ENCODE measurements at regions not wholly inside any gene's neighbourhood (a gene's known extent, or its start where the extent isn't known, plus 50 kb on each side); places are given as distances from the start of the nearest gene placed in this dataset.
"Not testable (repeated sequence)": the region's sequence is repeated elsewhere in the genome, so short reads cannot be mapped to it uniquely, and the experiment has no call there.

DNA sequence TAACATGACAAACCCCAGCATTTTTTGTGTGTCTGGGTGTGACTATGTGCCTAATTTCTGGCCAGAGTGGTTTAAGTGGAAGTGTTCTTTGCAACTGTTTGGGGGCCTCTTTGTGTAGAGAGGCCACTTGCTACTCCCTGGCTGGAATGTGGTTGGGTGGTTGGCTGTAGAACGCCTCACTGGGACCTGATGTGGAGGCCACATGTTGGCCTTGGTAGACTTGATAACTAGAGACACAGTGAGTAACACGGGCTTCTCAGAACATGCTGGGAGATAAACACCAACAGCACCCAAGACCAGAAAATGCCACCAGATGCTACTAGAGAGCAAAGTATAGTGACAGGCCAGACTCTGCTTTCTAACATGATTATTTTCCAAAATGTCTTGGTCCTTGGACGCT lies 111.2 kb upstream of the ZFP64 start:
- no peak overlapping the region for H3K9ac ChIP-seq (ENCODE audit: low read length)
- no peaks in the 10 kb centered on the region for H3K4me1 ChIP-seq (ENCODE audit: insufficient read depth, low read length)
- no peaks in the 10 kb centered on the region for H3K36me3 ChIP-seq (ENCODE audit: insufficient read depth, low read length)
- H3K9me3 ChIP-seq (ENCODE audit: low read length) = no peaks in the 10 kb centered on the region
- no peaks in the 10 kb centered on the region for H3K27me3 ChIP-seq (ENCODE audit: control insufficient read depth in 1 of 2, insufficient read depth in 2 of 2, low read length in 2 of 2)
- no peak overlapping the region for H3K27ac ChIP-seq (ENCODE audit: low read depth, low read length)
- no peak overlapping the region for H3K4me3 ChIP-seq (ENCODE audit: low read depth in 1 of 2, low read length in 2 of 2)

DNA sequence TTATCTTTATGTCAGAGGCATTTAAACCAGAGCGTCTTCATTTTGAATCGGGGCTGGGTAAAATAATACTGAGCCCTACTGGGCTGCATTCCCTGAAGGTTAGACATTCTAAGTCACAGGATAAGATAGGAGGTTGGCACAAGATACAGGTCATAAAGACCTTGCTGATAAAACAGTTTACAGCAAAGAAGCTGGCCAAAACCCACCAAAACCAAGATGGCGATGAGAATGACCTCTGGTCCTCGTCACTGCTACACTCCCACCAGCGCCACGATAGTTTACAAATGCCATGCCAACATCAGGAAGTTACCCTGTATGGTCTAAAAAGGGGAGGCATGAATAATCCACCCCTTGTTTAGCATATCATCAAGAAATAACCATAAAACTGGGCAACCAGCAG lies 110.5 kb upstream of the ZFP64 start:
- not testable (repeated sequence) for H3K36me3 ChIP-seq (ENCODE audit: insufficient read depth, low read length); H3K27me3 ChIP-seq (ENCODE audit: control insufficient read depth in 1 of 2, insufficient read depth in 2 of 2, low read length in 2 of 2); H3K4me1 ChIP-seq (ENCODE audit: insufficient read depth, low read length); H3K4me3 ChIP-seq (ENCODE audit: low read depth in 1 of 2, low read length in 2 of 2); H3K27ac ChIP-seq (ENCODE audit: low read depth, low read length); H3K9me3 ChIP-seq (ENCODE audit: low read length); H3K9ac ChIP-seq (ENCODE audit: low read length)

DNA sequence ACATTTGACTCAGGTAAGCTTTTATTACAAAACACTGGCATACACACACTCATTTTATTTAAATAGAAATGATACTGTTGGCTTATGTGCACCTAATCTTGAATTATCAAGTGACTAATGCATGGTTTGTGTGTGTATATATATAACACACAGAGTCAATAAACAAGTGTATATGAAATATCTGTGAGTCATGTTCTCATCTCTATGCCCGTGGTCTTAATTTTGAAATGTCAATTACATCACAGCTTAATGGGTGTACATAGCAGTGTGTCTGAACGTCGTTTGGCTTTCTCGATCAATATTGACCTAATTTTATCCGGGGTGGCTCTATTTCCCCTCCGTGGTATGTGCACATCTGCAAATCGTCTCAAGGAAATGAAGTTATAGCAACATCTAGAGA lies 104.0 kb upstream of the ZFP64 start:
- H3K9ac ChIP-seq (ENCODE audit: low read length) = no peak overlapping the region
- H3K27me3 ChIP-seq (ENCODE audit: control insufficient read depth in 1 of 2, insufficient read depth in 2 of 2, low read length in 2 of 2) = no peaks in the 10 kb centered on the region
- H3K9me3 ChIP-seq (ENCODE audit: low read length) = no peaks in the 10 kb centered on the region
- H3K4me3 ChIP-seq (ENCODE audit: low read depth in 1 of 2, low read length in 2 of 2) = no peak overlapping the region
- H3K27ac ChIP-seq (ENCODE audit: low read depth, low read length) = no peak overlapping the region
- H3K4me1 ChIP-seq (ENCODE audit: insufficient read depth, low read length) = no peaks in the 10 kb centered on the region
- no peaks in the 10 kb centered on the region for H3K36me3 ChIP-seq (ENCODE audit: insufficient read depth, low read length)

DNA sequence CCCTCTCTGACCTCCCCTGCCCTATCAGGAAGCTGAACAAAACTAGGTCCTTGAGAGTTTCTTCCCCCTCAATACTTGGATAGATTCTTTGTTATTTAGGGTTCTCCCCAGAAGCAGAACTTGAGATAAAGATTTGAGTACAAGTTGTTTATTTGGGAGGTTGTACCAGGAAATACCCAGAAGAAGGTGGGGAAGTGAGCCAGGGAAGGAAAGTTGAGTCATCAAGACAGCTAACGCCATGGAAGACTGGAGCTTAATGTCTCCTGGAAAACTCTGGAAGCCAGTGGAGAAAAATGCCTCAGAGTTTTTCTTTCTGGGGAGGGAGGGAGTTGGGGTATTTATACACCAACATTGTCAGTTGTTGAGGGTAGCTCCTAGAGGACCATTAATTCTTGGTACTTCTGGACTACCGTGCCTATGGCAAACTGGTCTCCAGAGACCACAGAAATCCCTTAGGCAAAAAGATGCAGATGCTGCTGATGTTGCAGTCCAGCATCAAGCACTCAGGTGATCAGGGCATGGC lies 102.6 kb upstream of the ZFP64 start:
- Histone ChIP-seq H3K27ac (ENCODE audit: low read depth, low read length) (no peak overlapping the region), H3K36me3 (ENCODE audit: insufficient read depth, low read length) (no peaks in the 10 kb centered on the region), H3K9me3 (ENCODE audit: low read length) (no peaks in the 10 kb centered on the region)

DNA sequence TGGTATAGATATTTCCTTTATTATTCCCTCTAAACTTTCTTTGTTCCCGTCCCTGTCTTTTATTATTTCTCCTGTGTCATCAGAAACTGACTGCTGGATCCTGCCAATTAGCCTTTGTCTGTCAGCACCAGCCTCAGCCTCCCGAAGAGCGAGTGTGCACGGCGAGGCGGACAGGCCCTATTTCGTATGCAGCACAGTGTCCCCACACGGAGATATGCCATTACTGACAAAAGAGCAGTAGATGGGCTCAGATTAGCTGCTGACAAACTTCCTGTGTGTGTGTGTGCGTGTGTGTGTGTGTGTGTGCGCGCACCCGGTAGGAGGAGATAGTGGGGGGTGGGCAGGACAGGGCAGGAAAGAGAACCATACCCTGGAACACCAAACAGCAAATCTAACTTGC lies 99.5 kb upstream of the ZFP64 start:
- Histone ChIP-seq H3K4me1 (ENCODE audit: insufficient read depth, low read length) (no peaks in the 10 kb centered on the region), H3K27ac (ENCODE audit: low read depth, low read length) (no peak overlapping the region), H3K27me3 (ENCODE audit: control insufficient read depth in 1 of 2, insufficient read depth in 2 of 2, low read length in 2 of 2) (no peaks in the 10 kb centered on the region), H3K9ac (ENCODE audit: low read length) (no peak overlapping the region), H3K4me3 (ENCODE audit: low read depth in 1 of 2, low read length in 2 of 2) (no peak overlapping the region), H3K9me3 (ENCODE audit: low read length) (no peaks in the 10 kb centered on the region), H3K36me3 (ENCODE audit: insufficient read depth, low read length) (no peaks in the 10 kb centered on the region)

More for the DNA sequence above, 102.6 kb upstream of the ZFP64 start:
- H3K4me1 ChIP-seq (ENCODE audit: insufficient read depth, low read length) = no peaks in the 10 kb centered on the region
- no peak overlapping the region for H3K9ac ChIP-seq (ENCODE audit: low read length)
- no peak overlapping the region for H3K4me3 ChIP-seq (ENCODE audit: low read depth in 1 of 2, low read length in 2 of 2)
- H3K27me3 ChIP-seq (ENCODE audit: control insufficient read depth in 1 of 2, insufficient read depth in 2 of 2, low read length in 2 of 2) = no peaks in the 10 kb centered on the region

DNA sequence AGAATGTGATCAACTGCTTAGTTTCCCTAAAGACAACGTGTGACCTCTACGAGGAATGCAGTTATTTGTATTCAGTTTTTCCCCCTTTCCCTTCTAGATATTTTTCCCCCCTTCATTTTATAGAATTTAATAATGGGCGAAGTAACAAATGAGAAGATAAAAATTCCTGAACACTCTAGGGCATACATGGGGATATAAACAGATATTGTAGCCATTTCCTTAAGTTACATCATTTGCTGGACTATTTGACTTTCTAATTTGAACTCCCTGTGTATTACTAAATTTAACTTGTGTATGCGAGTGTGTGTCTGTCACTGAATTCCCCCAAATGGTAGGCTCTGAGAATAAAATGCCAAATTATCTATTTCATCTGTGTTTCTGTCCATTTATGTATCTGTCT lies 99.0 kb upstream of the ZFP64 start:
- no peak overlapping the region for H3K27ac ChIP-seq (ENCODE audit: low read depth, low read length)
- no peaks in the 10 kb centered on the region for H3K36me3 ChIP-seq (ENCODE audit: insufficient read depth, low read length)
- H3K9ac ChIP-seq (ENCODE audit: low read length) = no peak overlapping the region
- no peaks in the 10 kb centered on the region for H3K27me3 ChIP-seq (ENCODE audit: control insufficient read depth in 1 of 2, insufficient read depth in 2 of 2, low read length in 2 of 2)
- H3K4me3 ChIP-seq (ENCODE audit: low read depth in 1 of 2, low read length in 2 of 2) = no peak overlapping the region
- H3K4me1 ChIP-seq (ENCODE audit: insufficient read depth, low read length) = no peaks in the 10 kb centered on the region
- no peaks in the 10 kb centered on the region for H3K9me3 ChIP-seq (ENCODE audit: low read length)

DNA sequence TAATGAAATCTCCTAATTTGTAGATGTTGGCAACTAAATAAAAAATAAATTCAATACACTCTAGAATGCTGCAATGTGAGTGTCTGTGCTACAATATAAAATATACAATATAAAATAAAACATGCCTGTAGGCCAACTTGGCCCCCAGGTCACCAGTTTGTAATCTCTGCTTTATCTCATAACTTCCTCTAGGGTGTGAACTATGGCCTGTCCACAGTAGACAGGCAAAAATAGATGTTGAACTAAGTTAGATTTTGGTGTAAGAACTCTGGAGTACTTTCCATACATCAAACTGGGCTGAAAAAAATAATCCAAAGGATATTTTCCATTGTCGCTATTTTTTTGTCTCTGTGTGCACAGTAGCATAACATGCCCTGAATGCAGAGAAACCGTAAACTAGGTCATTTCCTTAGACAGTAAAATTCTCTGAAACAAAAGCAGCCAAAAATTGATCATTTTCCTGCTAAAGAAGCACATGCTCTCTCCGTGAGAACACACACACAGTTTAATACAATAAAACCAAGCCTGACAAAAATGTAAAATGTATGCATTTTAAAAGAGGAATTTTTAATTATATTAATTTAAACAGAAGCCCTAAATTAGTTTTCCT lies 98.5 kb upstream of the ZFP64 start:
- H3K27ac ChIP-seq (ENCODE audit: low read depth, low read length) = no peak overlapping the region
- H3K9me3 ChIP-seq (ENCODE audit: low read length) = no peaks in the 10 kb centered on the region
- no peaks in the 10 kb centered on the region for H3K27me3 ChIP-seq (ENCODE audit: control insufficient read depth in 1 of 2, insufficient read depth in 2 of 2, low read length in 2 of 2)
- no peaks in the 10 kb centered on the region for H3K4me1 ChIP-seq (ENCODE audit: insufficient read depth, low read length)
- H3K36me3 ChIP-seq (ENCODE audit: insufficient read depth, low read length) = no peaks in the 10 kb centered on the region
- H3K9ac ChIP-seq (ENCODE audit: low read length) = no peak overlapping the region
- H3K4me3 ChIP-seq (ENCODE audit: low read depth in 1 of 2, low read length in 2 of 2) = no peak overlapping the region

DNA sequence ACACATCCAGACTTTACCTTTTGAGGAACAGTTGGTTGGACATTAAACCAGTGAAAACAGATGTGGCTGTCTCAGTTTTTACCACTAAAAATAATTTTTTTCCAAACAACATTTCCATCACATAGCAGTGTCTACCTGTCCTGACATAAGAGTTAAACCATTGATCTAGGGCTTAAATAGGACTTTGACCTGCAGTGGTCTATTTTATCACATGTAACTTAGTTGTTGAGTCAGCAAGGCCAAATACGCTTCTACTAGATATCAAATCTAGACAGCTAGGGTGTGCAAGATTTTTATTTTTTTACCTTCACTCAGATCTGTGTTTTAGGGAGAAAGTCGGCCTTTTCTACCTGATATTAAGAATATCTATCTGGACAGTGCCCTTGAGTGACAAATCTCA lies 88.8 kb upstream of the ZFP64 start:
- no peaks in the 10 kb centered on the region for H3K4me1 ChIP-seq (ENCODE audit: insufficient read depth, low read length)
- H3K9me3 ChIP-seq (ENCODE audit: low read length) = no peaks in the 10 kb centered on the region
- H3K36me3 ChIP-seq (ENCODE audit: insufficient read depth, low read length) = no peaks in the 10 kb centered on the region
- no peak overlapping the region for H3K27ac ChIP-seq (ENCODE audit: low read depth, low read length)
- H3K9ac ChIP-seq (ENCODE audit: low read length) = no peak overlapping the region
- no peaks in the 10 kb centered on the region for H3K27me3 ChIP-seq (ENCODE audit: control insufficient read depth in 1 of 2, insufficient read depth in 2 of 2, low read length in 2 of 2)
- H3K4me3 ChIP-seq (ENCODE audit: low read depth in 1 of 2, low read length in 2 of 2) = no peak overlapping the region

DNA sequence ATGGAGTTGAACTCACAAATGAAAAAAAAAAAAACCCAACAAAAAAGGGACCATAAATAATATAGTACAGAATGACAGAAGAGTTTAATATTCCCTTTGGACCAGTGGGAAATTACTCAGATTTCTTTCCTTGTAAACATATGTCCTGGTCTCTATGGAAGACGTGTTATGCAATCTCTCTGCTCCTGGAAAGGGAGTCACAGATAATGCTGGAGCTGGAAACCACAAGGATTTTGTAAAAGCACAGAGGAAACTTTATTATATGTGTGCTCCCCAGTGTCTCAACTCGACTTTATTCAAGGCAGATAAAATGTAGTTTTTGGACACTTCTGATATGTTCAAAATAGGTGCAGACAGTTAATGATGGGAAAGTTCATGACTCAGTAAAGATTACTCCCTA lies 88.1 kb upstream of the ZFP64 start:
- Histone ChIP-seq H3K9me3 (ENCODE audit: low read length) (no peaks in the 10 kb centered on the region), H3K4me3 (ENCODE audit: low read depth in 1 of 2, low read length in 2 of 2) (no peak overlapping the region), H3K4me1 (ENCODE audit: insufficient read depth, low read length) (no peaks in the 10 kb centered on the region), H3K36me3 (ENCODE audit: insufficient read depth, low read length) (no peaks in the 10 kb centered on the region), H3K27me3 (ENCODE audit: control insufficient read depth in 1 of 2, insufficient read depth in 2 of 2, low read length in 2 of 2) (no peaks in the 10 kb centered on the region), H3K27ac (ENCODE audit: low read depth, low read length) (no peak overlapping the region), H3K9ac (ENCODE audit: low read length) (no peak overlapping the region)

DNA sequence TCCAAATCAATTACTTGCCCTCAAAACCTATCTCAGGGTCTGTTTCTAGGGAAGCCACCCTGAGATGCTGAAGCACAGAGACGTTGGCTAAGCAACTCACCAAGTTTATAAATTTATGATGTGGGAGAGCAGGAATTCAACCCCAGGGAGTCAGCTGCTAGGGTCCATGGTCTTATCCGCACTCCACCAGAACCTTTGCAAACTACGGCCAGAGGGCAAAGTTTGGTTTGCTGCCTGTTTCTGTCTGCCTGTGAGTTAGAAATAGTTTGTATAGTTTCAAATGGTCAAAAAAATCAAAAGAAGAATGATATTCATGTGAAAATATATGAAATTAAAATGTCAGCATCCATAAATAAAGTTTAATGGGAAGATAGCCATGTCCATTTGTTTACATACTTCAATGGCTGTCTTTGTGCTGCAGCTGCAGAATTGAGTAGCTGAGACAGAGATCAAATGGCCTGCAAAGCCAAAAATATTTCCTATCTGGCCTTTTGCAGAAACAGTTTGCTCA lies 83.7 kb upstream of the ZFP64 start:
- H3K4me3 ChIP-seq (ENCODE audit: low read depth in 1 of 2, low read length in 2 of 2) = no peak overlapping the region
- H3K27me3 ChIP-seq (ENCODE audit: control insufficient read depth in 1 of 2, insufficient read depth in 2 of 2, low read length in 2 of 2) = no peaks in the 10 kb centered on the region
- no peaks in the 10 kb centered on the region for H3K9me3 ChIP-seq (ENCODE audit: low read length)
- no peaks in the 10 kb centered on the region for H3K4me1 ChIP-seq (ENCODE audit: insufficient read depth, low read length)
- H3K9ac ChIP-seq (ENCODE audit: low read length) = no peak overlapping the region
- no peak overlapping the region for H3K27ac ChIP-seq (ENCODE audit: low read depth, low read length)
- H3K36me3 ChIP-seq (ENCODE audit: insufficient read depth, low read length) = no peaks in the 10 kb centered on the region

DNA sequence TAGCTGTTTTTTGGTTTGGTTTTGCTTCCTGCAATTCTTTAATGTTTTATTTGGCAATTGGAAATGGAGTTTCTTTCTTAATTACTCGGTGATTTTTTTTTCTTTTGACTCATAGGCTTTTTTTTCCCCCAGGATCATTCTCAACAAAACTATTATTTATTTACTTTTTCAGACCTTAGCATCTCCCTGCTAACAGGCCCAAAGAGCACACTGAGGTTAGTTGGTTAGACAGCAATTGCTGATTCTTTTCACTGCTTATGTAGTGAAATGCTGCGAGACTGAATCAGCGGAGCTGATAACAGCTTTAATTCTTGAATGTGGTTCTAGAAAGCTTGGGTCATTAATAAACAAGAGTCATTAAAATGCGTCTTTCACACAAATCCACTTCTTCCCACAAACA lies 79.1 kb upstream of the ZFP64 start:
- Histone ChIP-seq H3K9me3 (ENCODE audit: low read length) (no peaks in the 10 kb centered on the region), H3K27ac (ENCODE audit: low read depth, low read length) (no peak overlapping the region), H3K36me3 (ENCODE audit: insufficient read depth, low read length) (no peaks in the 10 kb centered on the region), H3K4me3 (ENCODE audit: low read depth in 1 of 2, low read length in 2 of 2) (no peak overlapping the region), H3K9ac (ENCODE audit: low read length) (no peak overlapping the region), H3K27me3 (ENCODE audit: control insufficient read depth in 1 of 2, insufficient read depth in 2 of 2, low read length in 2 of 2) (no peaks in the 10 kb centered on the region), H3K4me1 (ENCODE audit: insufficient read depth, low read length) (no peaks in the 10 kb centered on the region)

DNA sequence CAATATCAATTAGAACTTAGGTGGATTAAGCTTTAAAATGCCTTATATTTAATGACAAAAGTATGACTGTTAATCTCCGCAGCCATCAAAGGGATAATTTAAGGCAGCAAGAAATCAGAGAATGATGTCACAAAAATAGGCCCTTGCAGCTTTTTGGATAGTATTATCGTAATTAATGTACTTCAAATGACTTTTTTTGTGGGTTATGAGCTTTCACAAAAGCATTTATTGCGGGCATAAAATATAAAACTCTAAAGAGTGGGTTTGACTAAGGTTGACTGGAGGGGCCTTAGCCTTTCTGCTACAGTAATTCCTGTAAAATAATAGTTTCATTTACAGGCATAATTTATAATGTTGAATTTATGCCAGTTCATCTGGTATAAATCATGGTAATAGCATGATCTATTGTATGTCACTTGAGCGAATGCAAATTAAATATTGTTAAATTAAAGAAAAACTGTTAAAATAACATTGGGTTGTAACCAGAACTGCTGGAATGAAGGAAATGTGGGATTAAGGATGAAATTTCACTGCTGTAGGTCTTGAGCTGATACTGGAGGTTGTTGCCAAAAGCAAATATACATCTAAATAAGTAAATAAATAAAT lies 78.5 kb upstream of the ZFP64 start:
- H3K36me3 ChIP-seq (ENCODE audit: insufficient read depth, low read length) = no peaks in the 10 kb centered on the region
- no peaks in the 10 kb centered on the region for H3K9me3 ChIP-seq (ENCODE audit: low read length)
- no peaks in the 10 kb centered on the region for H3K4me1 ChIP-seq (ENCODE audit: insufficient read depth, low read length)
- H3K27ac ChIP-seq (ENCODE audit: low read depth, low read length) = no peak overlapping the region
- H3K4me3 ChIP-seq (ENCODE audit: low read depth in 1 of 2, low read length in 2 of 2) = no peak overlapping the region
- H3K27me3 ChIP-seq (ENCODE audit: control insufficient read depth in 1 of 2, insufficient read depth in 2 of 2, low read length in 2 of 2) = no peaks in the 10 kb centered on the region
- no peak overlapping the region for H3K9ac ChIP-seq (ENCODE audit: low read length)
